Smooth muscle cell (in vitro differentiated cells): ENCODE measurements at regions not wholly inside any gene's neighbourhood (a gene's known extent, or its start where the extent isn't known, plus 50 kb on each side); places are given as distances from the start of the nearest gene placed in this dataset.

Experiments
- DNase-seq: peaks from one replicate; lab custom pipeline; 2025; ENCODE audit not compliant: unreplicated experiment; lab: John Stamatoyannopoulos, UW
- H2AFZ ChIP-seq: fragments of 200-600 bp; sonication (generic); 2 replicates; pipeline ENCODE4 v1.6.0; 2016; ENCODE audit warnings: antibody characterized with exemption, low read depth, mild to moderate bottlenecking
- H3F3A ChIP-seq: fragments of 200-600 bp; sonication (generic); 2 replicates; pipeline ENCODE4 v1.6.0; 2017; ENCODE audit warnings: antibody characterized with exemption, low read depth
- H3K27ac ChIP-seq: fragments of 200-600 bp; sonication (generic); 2 replicates; pipeline ENCODE4 v1.5.1; 2016; ENCODE audit warnings: low read depth, mild to moderate bottlenecking
- H3K27me3 ChIP-seq: fragments of 200-600 bp; sonication (generic); 2 replicates; pipeline ENCODE4 v1.6.1; 2016; ENCODE audit warnings: low read depth, mild to moderate bottlenecking
- H3K36me3 ChIP-seq: fragments of 200-600 bp; sonication (generic); 2 replicates; pipeline ENCODE4 v1.5.1; 2016; ENCODE audit warnings: low read depth
- H3K4me1 ChIP-seq: fragments of 200-600 bp; sonication (generic); 2 replicates; pipeline ENCODE4 v1.5.1; 2016; ENCODE audit warnings: low read depth
- H3K4me2 ChIP-seq: fragments of 200-600 bp; sonication (generic); 2 replicates; pipeline ENCODE4 v1.6.0; 2016; ENCODE audit warnings: mild to moderate bottlenecking
- H3K4me3 ChIP-seq: fragments of 200-600 bp; sonication (generic); 2 replicates; pipeline ENCODE4 v1.5.1; 2016; ENCODE audit warnings: mild to moderate bottlenecking
- H3K79me2 ChIP-seq: fragments of 200-600 bp; sonication (generic); 2 replicates; pipeline ENCODE4 v1.6.0; 2016; ENCODE audit warnings: low read depth, mild to moderate bottlenecking
- H3K9ac ChIP-seq: fragments of 200-600 bp; sonication (generic); 2 replicates; pipeline ENCODE4 v1.6.0; 2016; ENCODE audit warnings: low read depth
- H3K9me3 ChIP-seq: fragments of 200-600 bp; sonication (generic); replicated peaks from 2 replicates; pipeline ENCODE4 v1.5.1; 2016; ENCODE audit warnings: low read depth
- H4K20me1 ChIP-seq: fragments of 200-600 bp; sonication (generic); 2 replicates; pipeline ENCODE4 v1.6.0; 2016; ENCODE audit warnings: low read depth
- CTCF ChIP-seq: fragments of 200-600 bp; sonication (generic); IDR thresholded peaks from 2 replicates; pipeline ENCODE4 v1.5.1; 2017; ENCODE audit warnings: borderline replicate concordance, mild to moderate bottlenecking, antibody characterized with exemption; ENCODE audit not compliant: insufficient read depth, poor library complexity, severe bottlenecking
- WGBS: methylation state at CpG from one replicate; pipeline ENCODE4 v1.1.7; 2016; ENCODE audit warnings: low lambda C conversion rate; 5-methylcytosine and 5-hydroxymethylcytosine counted together

- no peaks in the 10 kb centered on the region for H3K4me1 ChIP-seq
- H3K27me3 ChIP-seq = no peaks in the 10 kb centered on the region
- H3F3A ChIP-seq = no peaks in the 10 kb centered on the region
- no peak overlapping the region for H3K27ac ChIP-seq
- no peaks in the 10 kb centered on the region for H3K36me3 ChIP-seq
- DNase-seq = no peak
- no peak overlapping the region for H3K4me3 ChIP-seq
- no peaks in the 10 kb centered on the region for H3K9me3 ChIP-seq
- TF ChIP-seq CTCF = no peak
- H3K79me2 ChIP-seq = no peaks in the 10 kb centered on the region
- no peak overlapping the region for H3K4me2 ChIP-seq
- H4K20me1 ChIP-seq = no peaks in the 10 kb centered on the region
- 78% methylated on average over 1 of the region's 1 CpG for WGBS
- no peak overlapping the region for H2AFZ ChIP-seq
- H3K9ac ChIP-seq = no peak overlapping the region
These were observed 158.1 kb upstream of the USP38 start for GRCh38 chr4:143026459-143027170.

GRCh38 chr4:143035661-143036060, 149.1 kb upstream of the USP38 start:
- DNase-seq = no peak
- Histone ChIP-seq H3F3A (no peaks in the 10 kb centered on the region), H3K4me3 (no peak overlapping the region), H3K9me3 (no peaks in the 10 kb centered on the region), H3K9ac (no peak overlapping the region), H3K4me2 (no peak overlapping the region), H3K27me3 (no peaks in the 10 kb centered on the region), H4K20me1 (no peaks in the 10 kb centered on the region), H3K79me2 (no peaks in the 10 kb centered on the region), H2AFZ (no peak overlapping the region), H3K4me1 (no peaks in the 10 kb centered on the region), H3K27ac (no peak overlapping the region), H3K36me3 (no peaks in the 10 kb centered on the region)
- TF ChIP-seq CTCF = no peak
- 93% methylated on average over 1 of the region's 1 CpG for WGBS

GRCh38 chr4:143036443-143036842, 148.3 kb upstream of the USP38 start:
- H3K27me3 ChIP-seq = no peaks in the 10 kb centered on the region
- H2AFZ ChIP-seq = no peak overlapping the region
- H3K36me3 ChIP-seq = no peaks in the 10 kb centered on the region
- H3K79me2 ChIP-seq = no peaks in the 10 kb centered on the region
- H3K9ac ChIP-seq = no peak overlapping the region
- 77% methylated on average over 2 of the region's 2 CpGs for WGBS
- H3K4me2 ChIP-seq = no peak overlapping the region
- no peaks in the 10 kb centered on the region for H3F3A ChIP-seq
- no peaks in the 10 kb centered on the region for H3K9me3 ChIP-seq
- H3K4me1 ChIP-seq = no peaks in the 10 kb centered on the region
- no peak overlapping the region for H3K4me3 ChIP-seq
- no peaks in the 10 kb centered on the region for H4K20me1 ChIP-seq
- H3K27ac ChIP-seq = no peak overlapping the region
- TF ChIP-seq CTCF = no peak
- DNase-seq = no peak

- H3K4me1 ChIP-seq = no peaks in the 10 kb centered on the region
- no peaks in the 10 kb centered on the region for H3K36me3 ChIP-seq
- no peaks in the 10 kb centered on the region for H4K20me1 ChIP-seq
- WGBS = 95% methylated on average over 4 of the region's 4 CpGs
- no peak overlapping the region for H3K27ac ChIP-seq
- no peak overlapping the region for H3K9ac ChIP-seq
- no peak overlapping the region for H3K4me2 ChIP-seq
- no peaks in the 10 kb centered on the region for H3K27me3 ChIP-seq
- TF ChIP-seq CTCF = no peak
- no peak overlapping the region for H2AFZ ChIP-seq
- no peak for DNase-seq
- H3K9me3 ChIP-seq = no peaks in the 10 kb centered on the region
- H3K79me2 ChIP-seq = no peaks in the 10 kb centered on the region
- no peak overlapping the region for H3K4me3 ChIP-seq
- H3F3A ChIP-seq = no peaks in the 10 kb centered on the region
These were observed 138.3 kb upstream of the USP38 start for GRCh38 chr4:143046454-143046853.
